Thyroid gland (tissue), 4 donors: ENCODE measurements at regions not wholly inside any gene's neighbourhood (a gene's known extent, or its start where the extent isn't known, plus 50 kb on each side); places are given as distances from the start of the nearest gene placed in this dataset.

Experiments
- CTCF ChIP-seq, 6 experiments: fragments of 200-600 bp in 3 of 6; fragments of 450-650 bp in 3 of 6; sonication (generic) in 3 of 6; IDR thresholded peaks; one replicate each; pipeline ENCODE4 v1.5.1; 2016 to 2019; ENCODE audit warnings: antibody characterized with exemption in 6 of 6, mild to moderate bottlenecking in 2 of 6, inconsistent platforms in 1 of 6, moderate library complexity in 1 of 6
- POLR2A ChIP-seq, 2 donors: fragments of 450-650 bp; IDR thresholded peaks; one replicate each; pipeline ENCODE4 v1.6.1; 2017; ENCODE audit warnings: antibody characterized with exemption in 2 of 2, mild to moderate bottlenecking in 2 of 2, moderate library complexity in 1 of 2

GRCh38 chr22:49148895-49149418 is 678.7 kb downstream of the BRD1 start:
- no peak for TF ChIP-seq CTCF (IDR thresholded peaks at IDR 0.05)
- TF ChIP-seq POLR2A (IDR thresholded peaks at IDR 0.05), result no peak
